CD4-positive, alpha-beta T cell (primary cell): ENCODE measurements at regions not wholly inside any gene's neighbourhood (a gene's known extent, or its start where the extent isn't known, plus 50 kb on each side); places are given as distances from the start of the nearest gene placed in this dataset.

Experiments used
- ATAC-seq: fragments of 200-7000 bp; cut with Tn5 transposase; one replicate; pipeline ENCODE4 v1.10.0; 2022; ENCODE audit warnings: mild to moderate bottlenecking; ENCODE audit not compliant: poor library complexity
- CTCF ChIA-PET: fragments of 350-600 bp; sonication (Branson Sonifier 250); formaldehyde crosslinking; loops from one replicate; lab custom pipeline; 2021; ENCODE audit warnings: antibody characterized with exemption, inconsistent platforms; lab: Charles Lee
- POLR2A ChIA-PET: fragments of 350-600 bp; sonication (Branson Sonifier 250); formaldehyde crosslinking; loops from one replicate; lab custom pipeline; 2021; ENCODE audit warnings: antibody characterized with exemption, inconsistent platforms; lab: Charles Lee
- DNase-seq, 14 experiments: peaks; one replicate each; pipeline ENCODE4 v3.0.0-alpha.2; 2013 to 2020; ENCODE audit warnings: mixed read lengths in 2 of 14
- H3K27ac ChIP-seq, 2 donors: one replicate each; pipeline versions ENCODE4 v1.5.1 to v1.7.0; 2013; ENCODE audit warnings: low read length in 2 of 2, low read depth in 1 of 2, mild to moderate bottlenecking in 1 of 2
- H3K27me3 ChIP-seq, 2 experiments: 1 replicate in 1 of 2; 2 replicates in 1 of 2; pipeline versions ENCODE4 v1.6.1 to v1.7.0; 2013; ENCODE audit warnings: low read length in 2 of 2, control low read depth in 1 of 2, mild to moderate bottlenecking in 1 of 2, moderate library complexity in 1 of 2; ENCODE audit not compliant: insufficient read depth in 2 of 2, control insufficient read depth in 1 of 2
- H3K36me3 ChIP-seq: one replicate; pipeline ENCODE4 v1.6.1; 2013; ENCODE audit warnings: low read length, control low read depth; ENCODE audit not compliant: insufficient read depth
- H3K4me1 ChIP-seq: one replicate; pipeline ENCODE4 v1.6.1; 2013; ENCODE audit warnings: low read length, control low read depth; ENCODE audit not compliant: insufficient read depth
- H3K4me3 ChIP-seq: one replicate; pipeline ENCODE4 v1.5.1; 2013; ENCODE audit warnings: mild to moderate bottlenecking, low read length, moderate library complexity
- H3K9me3 ChIP-seq, 2 experiments: 1 replicate in 1 of 2; 2 replicates in 1 of 2; pipeline versions ENCODE4 v1.6.1 to v1.7.0; 2013; ENCODE audit warnings: low read length in 2 of 2, mild to moderate bottlenecking in 2 of 2, control low read depth in 1 of 2, moderate library complexity in 1 of 2; ENCODE audit not compliant: control insufficient read depth in 1 of 2, insufficient read depth in 1 of 2
- H3K27ac Mint-ChIP-seq: one replicate; pipeline ENCODE4 v1.8.0; 2020; ENCODE audit warnings: mixed read lengths
- H3K27me3 Mint-ChIP-seq: one replicate; pipeline ENCODE4 v1.8.0; 2021; ENCODE audit warnings: mixed read lengths
- H3K36me3 Mint-ChIP-seq: one replicate; pipeline ENCODE4 v1.8.0; 2021; ENCODE audit warnings: low read depth, mixed read lengths
- H3K4me1 Mint-ChIP-seq: one replicate; pipeline ENCODE4 v1.8.0; 2021; ENCODE audit warnings: low read depth, mixed read lengths
- H3K4me3 Mint-ChIP-seq: one replicate; pipeline ENCODE4 v1.8.0; 2020; ENCODE audit warnings: mild to moderate bottlenecking, mixed read lengths
- H3K9me3 Mint-ChIP-seq: one replicate; pipeline ENCODE4 v1.8.0; 2020; ENCODE audit warnings: mixed read lengths
- CTCF ChIP-seq: fragments of 200-600 bp; IDR thresholded peaks from one replicate; pipeline ENCODE4 v1.8.0; 2022; ENCODE audit warnings: antibody characterized with exemption, mild to moderate bottlenecking
- intact Hi-C, 2 experiments: fragments of 100-400 bp; cut with DNase I in 1 of 2; cut with micrococcal nuclease in 1 of 2; formaldehyde crosslinking; loops; one replicate each; pipeline versions ENCODE4 v1.15.1 to v1.9.0; 2023 to 2025; cut with DNase I, micrococcal nuclease

GRCh38 chr5:74289238-74289637 lies 351.3 kb downstream of the ENC1 start:
- no peak overlapping the region for H3K4me3 Mint-ChIP-seq
- Histone ChIP-seq H3K27me3 (peaks cover 0 to 4% of the 10 kb centered on the region in 2 experiments), H3K36me3 (no peaks in the 10 kb centered on the region), H3K27ac (no peak overlapping the region), H3K9me3 (no peaks in the 10 kb centered on the region), H3K4me1 (no peaks in the 10 kb centered on the region), H3K4me3 (no peak overlapping the region)
- H3K36me3 Mint-ChIP-seq = no peaks in the 10 kb centered on the region
- no peaks in the 10 kb centered on the region for H3K9me3 Mint-ChIP-seq
- intact Hi-C loops = no loop called here
- ChIA-PET POLR2A (no interaction called here), CTCF (no interaction called here)
- no peak overlapping the region for H3K27ac Mint-ChIP-seq
- H3K4me1 Mint-ChIP-seq = no peaks in the 10 kb centered on the region
- no peak for TF ChIP-seq CTCF
- ATAC-seq (no peak), DNase-seq (no peak)
- H3K27me3 Mint-ChIP-seq = peaks cover 15% of the 10 kb centered on the region

GRCh38 chr5:74288448-74289108 lies 351.9 kb downstream of the ENC1 start:
- Mint-ChIP-seq H3K27me3 (peaks cover 15% of the 10 kb centered on the region), H3K27ac (no peak overlapping the region)

GRCh38 chr5:74288038-74288437 lies 352.5 kb downstream of the ENC1 start:
- Histone ChIP-seq H3K27me3 (peaks cover 0 to 7% of the 10 kb centered on the region in 2 experiments), H3K4me3 (no peak overlapping the region), H3K4me1 (no peaks in the 10 kb centered on the region), H3K9me3 (no peaks in the 10 kb centered on the region), H3K36me3 (no peaks in the 10 kb centered on the region), H3K27ac (no peak overlapping the region)
- ChIA-PET CTCF (interaction anchor here (1.2 kb wide), 1 partner anchor 12 kb away, joined by 3 read pairs; no protein-coding TSS in a partner anchor), POLR2A (no interaction called here)
- DNase-seq (no peak), ATAC-seq (no peak)
- no peak for TF ChIP-seq CTCF
- Mint-ChIP-seq H3K4me1 (no peaks in the 10 kb centered on the region), H3K9me3 (no peaks in the 10 kb centered on the region), H3K27me3 (peaks cover 15% of the 10 kb centered on the region), H3K36me3 (no peaks in the 10 kb centered on the region), H3K4me3 (no peak overlapping the region), H3K27ac (no peak overlapping the region)
- intact Hi-C loops = no loop called here

More at GRCh38 chr5:74288448-74289108, 351.9 kb downstream of the ENC1 start:
- no peaks in the 10 kb centered on the region for H3K4me1 Mint-ChIP-seq
- peaks cover 0 to 4% of the 10 kb centered on the region in 2 experiments for H3K27me3 ChIP-seq
- no peak for TF ChIP-seq CTCF
- DNase-seq (no peak), ATAC-seq (no peak)
- H3K27ac ChIP-seq = no peak overlapping the region
- no peaks in the 10 kb centered on the region for H3K36me3 ChIP-seq
- ChIA-PET POLR2A (no interaction called here), CTCF (interaction anchor here (1.2 kb wide), 1 partner anchor 12 kb away, joined by 3 read pairs; no protein-coding TSS in a partner anchor)
- no peaks in the 10 kb centered on the region for H3K36me3 Mint-ChIP-seq
- H3K9me3 ChIP-seq = no peaks in the 10 kb centered on the region
- intact Hi-C loops = no loop called here
- H3K4me1 ChIP-seq = no peaks in the 10 kb centered on the region
- H3K9me3 Mint-ChIP-seq = no peaks in the 10 kb centered on the region
- no peak overlapping the region for H3K4me3 Mint-ChIP-seq
- H3K4me3 ChIP-seq = no peak overlapping the region
